ENCODE measurements at regions not wholly inside any gene's neighbourhood (a gene's known extent, or its start where the extent isn't known, plus 50 kb on each side); places are given as distances from the start of the nearest gene placed in this dataset.

DNA sequence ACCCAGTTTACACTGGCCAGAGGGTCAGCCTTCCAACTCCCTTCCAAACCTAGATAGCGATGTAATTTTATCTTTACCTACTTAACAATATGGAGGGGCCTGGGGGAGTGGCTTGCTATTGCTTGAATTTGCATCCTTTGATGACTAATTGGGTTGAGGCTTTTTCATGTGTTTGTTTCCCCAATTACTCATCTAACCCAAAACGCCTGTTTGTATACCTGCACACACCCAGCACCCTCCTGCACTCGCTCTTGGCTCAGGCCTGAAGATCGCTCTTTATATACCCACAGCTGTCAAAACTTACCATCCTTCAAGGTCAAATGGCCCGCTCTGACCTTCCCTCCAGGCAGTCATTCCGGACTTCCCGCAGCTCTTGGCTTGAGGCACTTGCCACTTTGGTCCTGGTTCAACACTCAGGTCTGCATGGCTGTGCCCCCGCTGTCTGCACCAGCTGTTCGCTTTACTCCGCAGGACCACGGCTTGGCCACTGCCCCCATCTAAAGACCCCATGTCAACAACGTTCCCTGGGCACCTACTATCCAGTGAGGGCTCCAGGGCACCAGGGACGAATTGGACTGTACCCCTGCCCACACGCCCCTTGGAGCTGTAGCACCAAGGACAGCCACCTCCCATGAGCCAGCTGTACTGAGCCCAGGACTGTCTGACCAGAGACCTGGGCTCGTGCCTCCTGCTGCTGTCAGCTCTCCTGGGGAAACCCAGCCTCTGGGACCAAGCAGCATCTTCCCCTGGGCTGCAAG, 76.1 kb upstream of the ADAMTS2 start:
- TF ChIP-seq, protein P1, sequence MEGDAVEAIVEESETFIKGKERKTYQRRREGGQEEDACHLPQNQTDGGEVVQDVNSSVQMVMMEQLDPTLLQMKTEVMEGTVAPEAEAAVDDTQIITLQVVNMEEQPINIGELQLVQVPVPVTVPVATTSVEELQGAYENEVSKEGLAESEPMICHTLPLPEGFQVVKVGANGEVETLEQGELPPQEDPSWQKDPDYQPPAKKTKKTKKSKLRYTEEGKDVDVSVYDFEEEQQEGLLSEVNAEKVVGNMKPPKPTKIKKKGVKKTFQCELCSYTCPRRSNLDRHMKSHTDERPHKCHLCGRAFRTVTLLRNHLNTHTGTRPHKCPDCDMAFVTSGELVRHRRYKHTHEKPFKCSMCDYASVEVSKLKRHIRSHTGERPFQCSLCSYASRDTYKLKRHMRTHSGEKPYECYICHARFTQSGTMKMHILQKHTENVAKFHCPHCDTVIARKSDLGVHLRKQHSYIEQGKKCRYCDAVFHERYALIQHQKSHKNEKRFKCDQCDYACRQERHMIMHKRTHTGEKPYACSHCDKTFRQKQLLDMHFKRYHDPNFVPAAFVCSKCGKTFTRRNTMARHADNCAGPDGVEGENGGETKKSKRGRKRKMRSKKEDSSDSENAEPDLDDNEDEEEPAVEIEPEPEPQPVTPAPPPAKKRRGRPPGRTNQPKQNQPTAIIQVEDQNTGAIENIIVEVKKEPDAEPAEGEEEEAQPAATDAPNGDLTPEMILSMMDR (IDR thresholded peaks at IDR 0.05; ENCODE audit: low read depth, low read length), result no peak
- TF ChIP-seq POLR2A (IDR thresholded peaks at IDR 0.05; ENCODE audit: extremely low read depth, insufficient read length), result no peak
- no peak for TF ChIP-seq MYC (IDR thresholded peaks at IDR 0.05; ENCODE audit: low read depth, low read length)
